Endothelial cell (in vitro differentiated cells): ENCODE measurements at regions not wholly inside any gene's neighbourhood (a gene's known extent, or its start where the extent isn't known, plus 50 kb on each side); places are given as distances from the start of the nearest gene placed in this dataset.

Source experiments
- DNase-seq: peaks from one replicate; pipeline ENCODE4 v3.0.0; 2021; ENCODE audit warnings: low spot score
- H3K27ac Mint-ChIP-seq: one replicate; pipeline ENCODE4 v1.8.0; 2021; ENCODE audit warnings: mixed read lengths, inconsistent platforms; ENCODE audit not compliant: unreplicated experiment
- H3K27me3 Mint-ChIP-seq: one replicate; pipeline ENCODE4 v1.8.0; 2021; ENCODE audit warnings: mild to moderate bottlenecking, moderate library complexity, mixed read lengths, inconsistent platforms; ENCODE audit not compliant: unreplicated experiment
- H3K36me3 Mint-ChIP-seq: one replicate; pipeline ENCODE4 v1.8.0; 2021; ENCODE audit warnings: mild to moderate bottlenecking, low read depth, mixed read lengths, inconsistent platforms; ENCODE audit not compliant: unreplicated experiment
- H3K4me1 Mint-ChIP-seq: one replicate; pipeline ENCODE4 v1.8.0; 2021; ENCODE audit warnings: mild to moderate bottlenecking, mixed read lengths, inconsistent platforms; ENCODE audit not compliant: unreplicated experiment
- H3K4me3 Mint-ChIP-seq: one replicate; pipeline ENCODE4 v1.8.0; 2021; ENCODE audit warnings: mild to moderate bottlenecking, mixed read lengths, inconsistent platforms; ENCODE audit not compliant: unreplicated experiment
- H3K9me3 Mint-ChIP-seq: one replicate; pipeline ENCODE4 v1.8.0; 2021; ENCODE audit warnings: mixed read lengths, inconsistent platforms; ENCODE audit not compliant: unreplicated experiment
- CTCF ChIP-seq: fragments of 200-600 bp; sonication (generic); IDR thresholded peaks from one replicate; pipeline ENCODE4 v1.5.0; 2021; ENCODE audit warnings: antibody characterized with exemption; ENCODE audit not compliant: unreplicated experiment

GRCh38 chr13:106010836-106011235 lies 524.6 kb downstream of the EFNB2 start:
- Mint-ChIP-seq H3K27me3 (no peaks in the 10 kb centered on the region), H3K27ac (no peak overlapping the region), H3K36me3 (no peaks in the 10 kb centered on the region), H3K4me1 (no peaks in the 10 kb centered on the region), H3K9me3 (no peaks in the 10 kb centered on the region), H3K4me3 (no peak overlapping the region)
- TF ChIP-seq CTCF = no peak
- no peak for DNase-seq

GRCh38 chr13:106008540-106008939 lies 526.9 kb downstream of the EFNB2 start:
- H3K27me3 Mint-ChIP-seq = no peaks in the 10 kb centered on the region
- no peak for DNase-seq
- no peaks in the 10 kb centered on the region for H3K9me3 Mint-ChIP-seq

GRCh38 chr13:106007156-106007555 lies 528.3 kb downstream of the EFNB2 start:
- no peak overlapping the region for H3K4me3 Mint-ChIP-seq
- no peaks in the 10 kb centered on the region for H3K9me3 Mint-ChIP-seq
- no peak overlapping the region for H3K27ac Mint-ChIP-seq
- H3K36me3 Mint-ChIP-seq = no peaks in the 10 kb centered on the region
- no peak for DNase-seq
- no peak for TF ChIP-seq CTCF
- no peaks in the 10 kb centered on the region for H3K4me1 Mint-ChIP-seq
- no peaks in the 10 kb centered on the region for H3K27me3 Mint-ChIP-seq

More at GRCh38 chr13:106008540-106008939, 526.9 kb downstream of the EFNB2 start:
- no peaks in the 10 kb centered on the region for H3K4me1 Mint-ChIP-seq
- no peak overlapping the region for H3K27ac Mint-ChIP-seq
- TF ChIP-seq CTCF = no peak
- H3K4me3 Mint-ChIP-seq = no peak overlapping the region
- no peaks in the 10 kb centered on the region for H3K36me3 Mint-ChIP-seq

- no peaks in the 10 kb centered on the region for H3K27me3 Mint-ChIP-seq
- no peaks in the 10 kb centered on the region for H3K9me3 Mint-ChIP-seq
- H3K36me3 Mint-ChIP-seq = no peaks in the 10 kb centered on the region
- no peak for DNase-seq
- H3K4me1 Mint-ChIP-seq = no peaks in the 10 kb centered on the region
- no peak for TF ChIP-seq CTCF
- H3K27ac Mint-ChIP-seq = no peak overlapping the region
- no peak overlapping the region for H3K4me3 Mint-ChIP-seq
These were observed 531.8 kb downstream of the EFNB2 start for GRCh38 chr13:106003651-106004050.

- no peak overlapping the region for H3K27ac Mint-ChIP-seq
- TF ChIP-seq CTCF = no peak
- no peaks in the 10 kb centered on the region for H3K9me3 Mint-ChIP-seq
- H3K36me3 Mint-ChIP-seq = no peaks in the 10 kb centered on the region
- DNase-seq = no peak
- no peaks in the 10 kb centered on the region for H3K27me3 Mint-ChIP-seq
- H3K4me3 Mint-ChIP-seq = no peak overlapping the region
- H3K4me1 Mint-ChIP-seq = no peaks in the 10 kb centered on the region
These were observed 534.0 kb downstream of the EFNB2 start for GRCh38 chr13:106001443-106001842.
